ENCODE measurements at regions not wholly inside any gene's neighbourhood (a gene's known extent, or its start where the extent isn't known, plus 50 kb on each side); places are given as distances from the start of the nearest gene placed in this dataset.

DNA sequence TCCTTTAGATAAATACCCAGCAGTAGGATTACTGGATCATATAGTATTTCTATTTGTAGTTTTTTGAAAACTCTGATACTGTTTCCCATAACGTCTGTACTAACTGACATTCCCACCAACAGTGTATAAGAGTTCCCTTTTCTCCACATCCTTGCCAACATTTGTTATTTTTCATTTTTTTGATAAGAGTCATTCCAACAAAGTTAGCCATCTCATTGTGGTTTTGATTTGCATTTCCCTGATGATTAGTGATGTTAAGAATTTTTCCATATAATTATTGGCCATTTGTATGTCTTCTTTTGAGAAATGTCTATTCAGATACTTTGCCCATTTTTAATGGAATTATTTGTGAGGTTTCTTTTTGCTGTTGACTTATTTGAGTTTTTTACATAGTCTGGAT lies 486.0 kb downstream of the FLRT2 start:
- Histone ChIP-seq H3K27me3 (ENCODE audit: control insufficient read depth, insufficient read depth, low read length) (no peaks in the 10 kb centered on the region), H3K36me3 (ENCODE audit: control insufficient read depth, insufficient read depth, low read length) (no peaks in the 10 kb centered on the region), H3K4me3 (ENCODE audit: low read depth, low read length) (no peak overlapping the region)
- no peak for DNase-seq (ENCODE audit: low read depth)
- TF ChIP-seq, protein P1, sequence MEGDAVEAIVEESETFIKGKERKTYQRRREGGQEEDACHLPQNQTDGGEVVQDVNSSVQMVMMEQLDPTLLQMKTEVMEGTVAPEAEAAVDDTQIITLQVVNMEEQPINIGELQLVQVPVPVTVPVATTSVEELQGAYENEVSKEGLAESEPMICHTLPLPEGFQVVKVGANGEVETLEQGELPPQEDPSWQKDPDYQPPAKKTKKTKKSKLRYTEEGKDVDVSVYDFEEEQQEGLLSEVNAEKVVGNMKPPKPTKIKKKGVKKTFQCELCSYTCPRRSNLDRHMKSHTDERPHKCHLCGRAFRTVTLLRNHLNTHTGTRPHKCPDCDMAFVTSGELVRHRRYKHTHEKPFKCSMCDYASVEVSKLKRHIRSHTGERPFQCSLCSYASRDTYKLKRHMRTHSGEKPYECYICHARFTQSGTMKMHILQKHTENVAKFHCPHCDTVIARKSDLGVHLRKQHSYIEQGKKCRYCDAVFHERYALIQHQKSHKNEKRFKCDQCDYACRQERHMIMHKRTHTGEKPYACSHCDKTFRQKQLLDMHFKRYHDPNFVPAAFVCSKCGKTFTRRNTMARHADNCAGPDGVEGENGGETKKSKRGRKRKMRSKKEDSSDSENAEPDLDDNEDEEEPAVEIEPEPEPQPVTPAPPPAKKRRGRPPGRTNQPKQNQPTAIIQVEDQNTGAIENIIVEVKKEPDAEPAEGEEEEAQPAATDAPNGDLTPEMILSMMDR (IDR thresholded peaks at IDR 0.05; ENCODE audit: insufficient read depth, low read length, poor library complexity, severe bottlenecking), result no peak

DNA sequence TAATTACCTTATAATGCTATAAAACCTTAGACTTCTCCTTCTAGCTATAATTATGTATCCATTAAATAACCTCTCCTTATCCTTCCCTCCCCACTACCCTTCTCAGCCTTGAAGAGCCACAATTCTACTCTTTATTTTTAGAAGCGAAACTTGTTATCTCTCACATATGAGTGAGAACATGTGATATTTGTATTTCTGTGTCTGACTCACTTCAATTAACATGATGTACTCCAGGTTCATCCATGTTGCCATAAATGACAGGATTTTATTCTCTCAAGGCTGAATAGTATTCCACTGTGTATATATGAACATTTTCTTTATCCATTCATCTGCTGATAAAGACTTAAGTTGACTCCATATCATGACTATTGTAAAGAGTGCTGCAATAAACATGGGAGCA lies 485.6 kb downstream of the FLRT2 start:
- no peak overlapping the region for H3K4me3 ChIP-seq (ENCODE audit: low read depth, low read length)
- TF ChIP-seq, protein P1 (IDR thresholded peaks at IDR 0.05; ENCODE audit: insufficient read depth, low read length, poor library complexity, severe bottlenecking), result no peak
- H3K36me3 ChIP-seq (ENCODE audit: control insufficient read depth, insufficient read depth, low read length), result no peaks in the 10 kb centered on the region
- no peak for DNase-seq (ENCODE audit: low read depth)
- no peaks in the 10 kb centered on the region for H3K27me3 ChIP-seq (ENCODE audit: control insufficient read depth, insufficient read depth, low read length)

DNA sequence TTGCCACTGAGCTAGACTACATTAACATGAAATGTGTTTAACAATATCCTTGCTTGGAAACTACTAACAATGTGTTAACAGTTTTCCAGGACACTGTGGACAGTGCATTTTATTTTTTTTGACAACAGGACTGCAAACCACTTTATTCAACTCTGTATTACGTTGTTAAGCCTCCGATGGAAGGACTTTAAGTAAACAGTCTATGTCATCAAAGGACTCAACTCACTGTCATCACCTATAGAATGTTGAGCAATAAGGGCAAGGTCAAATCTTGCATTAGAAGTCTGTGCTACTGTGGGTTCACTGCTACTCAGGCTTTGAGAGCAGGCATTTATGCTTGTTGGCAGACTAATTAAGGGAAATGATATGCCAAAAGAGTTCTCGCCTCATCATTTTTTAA lies 483.7 kb downstream of the FLRT2 start:
- DNase-seq (ENCODE audit: low read depth), result no peak
- Histone ChIP-seq H3K27me3 (ENCODE audit: control insufficient read depth, insufficient read depth, low read length) (no peaks in the 10 kb centered on the region), H3K4me3 (ENCODE audit: low read depth, low read length) (no peak overlapping the region), H3K36me3 (ENCODE audit: control insufficient read depth, insufficient read depth, low read length) (no peaks in the 10 kb centered on the region)
- TF ChIP-seq, protein P1 (IDR thresholded peaks at IDR 0.05; ENCODE audit: insufficient read depth, low read length, poor library complexity, severe bottlenecking), result no peak

DNA sequence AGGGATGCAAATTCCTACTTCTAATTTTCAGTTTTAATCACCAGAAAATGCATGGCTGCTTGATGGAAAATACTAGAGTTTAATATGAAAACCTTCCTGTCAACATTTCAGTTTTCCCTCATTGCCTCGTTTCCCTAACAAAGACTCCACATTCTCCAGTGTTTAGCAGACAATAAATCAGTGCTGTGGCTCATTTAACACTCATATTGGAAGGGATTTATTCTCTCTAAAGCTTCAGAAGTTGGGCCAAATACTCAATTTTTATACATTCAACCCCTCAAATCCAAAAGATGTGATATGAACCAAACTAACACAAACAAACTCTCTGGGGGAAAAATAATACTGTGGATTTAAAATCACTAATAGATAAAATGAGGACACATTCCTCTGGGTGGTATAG lies 482.5 kb downstream of the FLRT2 start:
- H3K4me3 ChIP-seq (ENCODE audit: low read depth, low read length), result no peak overlapping the region
- DNase-seq (ENCODE audit: low read depth), result no peak
- H3K27me3 ChIP-seq (ENCODE audit: control insufficient read depth, insufficient read depth, low read length), result no peaks in the 10 kb centered on the region
- no peaks in the 10 kb centered on the region for H3K36me3 ChIP-seq (ENCODE audit: control insufficient read depth, insufficient read depth, low read length)
- TF ChIP-seq, protein P1 (IDR thresholded peaks at IDR 0.05; ENCODE audit: insufficient read depth, low read length, poor library complexity, severe bottlenecking), result no peak

DNA sequence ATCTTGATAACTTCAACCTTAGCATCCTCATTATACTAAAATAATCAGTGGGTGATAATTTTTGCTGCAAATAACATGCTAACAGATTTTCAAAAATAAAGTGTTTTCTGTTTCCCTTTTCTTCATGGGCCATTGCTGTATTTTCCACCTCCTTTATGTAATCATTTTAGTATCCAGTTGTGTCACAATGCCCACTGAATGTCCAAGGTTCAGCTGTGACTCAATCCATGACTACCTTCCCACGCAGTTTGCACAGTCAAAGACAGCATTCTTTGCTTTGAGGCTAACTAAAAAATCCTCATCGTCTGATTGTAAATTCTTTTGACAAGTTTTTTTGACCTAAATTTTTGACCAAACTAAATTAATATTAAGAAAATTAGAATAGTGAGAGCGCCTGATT lies 474.1 kb downstream of the FLRT2 start:
- Histone ChIP-seq H3K4me3 (ENCODE audit: low read depth, low read length) (no peak overlapping the region), H3K36me3 (ENCODE audit: control insufficient read depth, insufficient read depth, low read length) (no peaks in the 10 kb centered on the region), H3K27me3 (ENCODE audit: control insufficient read depth, insufficient read depth, low read length) (no peaks in the 10 kb centered on the region)
- TF ChIP-seq, protein P1 (IDR thresholded peaks at IDR 0.05; ENCODE audit: insufficient read depth, low read length, poor library complexity, severe bottlenecking), result no peak
- no peak for DNase-seq (ENCODE audit: low read depth)

DNA sequence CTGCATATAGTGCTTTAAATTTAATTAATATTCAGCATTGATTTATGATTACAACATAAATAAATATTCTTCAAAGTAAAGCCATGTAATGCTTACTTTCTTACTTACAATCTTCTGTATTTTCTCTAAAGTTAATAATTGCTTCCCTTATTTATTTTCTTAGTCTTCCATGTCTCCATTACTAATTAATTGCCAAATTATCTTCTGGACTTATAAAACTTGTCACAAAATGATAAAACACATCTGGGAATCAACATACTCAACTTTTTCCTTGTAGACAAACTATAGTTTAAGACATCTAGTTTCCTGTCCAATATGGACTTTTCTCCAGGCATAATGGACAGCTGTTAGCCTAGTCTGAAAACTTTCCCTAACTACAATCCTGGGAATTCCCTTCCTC lies 466.6 kb downstream of the FLRT2 start:
- Histone ChIP-seq H3K36me3 (ENCODE audit: control insufficient read depth, insufficient read depth, low read length) (no peaks in the 10 kb centered on the region), H3K4me3 (ENCODE audit: low read depth, low read length) (no peak overlapping the region), H3K27me3 (ENCODE audit: control insufficient read depth, insufficient read depth, low read length) (no peaks in the 10 kb centered on the region)
- DNase-seq (ENCODE audit: low read depth), result no peak
- TF ChIP-seq, protein P1 (IDR thresholded peaks at IDR 0.05; ENCODE audit: insufficient read depth, low read length, poor library complexity, severe bottlenecking), result no peak

Measured in kidney epithelial cell (primary cell).